PC-3 (cell line): ENCODE measurements at regions not wholly inside any gene's neighbourhood (a gene's known extent, or its start where the extent isn't known, plus 50 kb on each side); places are given as distances from the start of the nearest gene placed in this dataset.

Source experiments
- ATAC-seq: fragments of 200-7000 bp; cut with Tn5 transposase; 2 replicates; pipeline ENCODE4 v1.9.1; 2020; ENCODE audit warnings: mild to moderate bottlenecking, moderate library complexity
- BruUV-seq: library from RNA; stranded (reverse); fragments of 400-500 nt; replicated peaks from 2 replicates; lab custom pipeline; 2021; lab: Mats Ljungman, UMichigan
- CTCF ChIA-PET: fragments of 300-600 bp; sonication (Branson Sonifier 250); formaldehyde crosslinking; loops from one replicate; lab custom pipeline; 2022; ENCODE audit warnings: antibody characterized with exemption; lab: Charles Lee
- POLR2A ChIA-PET: fragments of 300-600 bp; sonication (Branson Sonifier 250); formaldehyde crosslinking; loops from one replicate; lab custom pipeline; 2022; ENCODE audit warnings: antibody characterized with exemption; ENCODE audit not compliant: unreplicated experiment; lab: Charles Lee
- DNase-seq: peaks from one replicate; pipeline ENCODE4 v3.0.0-alpha.2; 2015
- H2AFZ ChIP-seq: fragments of 300-600 bp; sonication (generic); 2 replicates; pipeline ENCODE4 v1.6.0; 2016; ENCODE audit warnings: antibody characterized with exemption, low read length
- H3F3A ChIP-seq: fragments of 300-600 bp; sonication (generic); one replicate; pipeline ENCODE4 v1.6.0; 2017; ENCODE audit warnings: antibody characterized with exemption, low read length, control low read depth, mild to moderate bottlenecking; ENCODE audit not compliant: unreplicated experiment
- H3K27ac ChIP-seq: fragments of 300-600 bp; sonication (generic); 2 replicates; pipeline ENCODE4 v1.5.1; 2016; ENCODE audit warnings: mild to moderate bottlenecking, low read length
- H3K27me3 ChIP-seq: fragments of 300-600 bp; sonication (generic); 2 replicates; pipeline ENCODE4 v1.6.1; 2016; ENCODE audit warnings: low read length, mixed read lengths
- H3K36me3 ChIP-seq: fragments of 300-600 bp; sonication (generic); 2 replicates; pipeline ENCODE4 v1.6.1; 2016; ENCODE audit warnings: low read depth, mixed run types, low read length, mixed read lengths
- H3K4me1 ChIP-seq: fragments of 300-600 bp; sonication (generic); 2 replicates; pipeline ENCODE4 v1.5.1; 2016; ENCODE audit warnings: low read length; ENCODE audit not compliant: insufficient read depth
- H3K4me2 ChIP-seq: fragments of 300-600 bp; sonication (generic); 2 replicates; pipeline ENCODE4 v1.6.0; 2016; ENCODE audit warnings: low read length
- H3K4me3 ChIP-seq: fragments of 300-600 bp; sonication (generic); 2 replicates; pipeline ENCODE4 v1.5.1; 2016; ENCODE audit warnings: mild to moderate bottlenecking, low read length, mixed read lengths
- H3K79me2 ChIP-seq: fragments of 300-600 bp; sonication (generic); 2 replicates; pipeline ENCODE4 v1.6.1; 2017; ENCODE audit warnings: low read length, mixed read lengths
- H3K9ac ChIP-seq: fragments of 300-600 bp; sonication (generic); 2 replicates; pipeline ENCODE4 v1.6.0; 2016; ENCODE audit warnings: mild to moderate bottlenecking, low read length
- H3K9me2 ChIP-seq: fragments of 300-600 bp; sonication (generic); replicated peaks from 2 replicates; pipeline ENCODE4 v1.6.1; 2016; ENCODE audit warnings: mixed run types, low read length, mixed read lengths
- H3K9me3 ChIP-seq: fragments of 300-600 bp; sonication (generic); 2 replicates; pipeline ENCODE4 v1.6.1; 2016; ENCODE audit warnings: low read length, mixed read lengths
- H4K20me1 ChIP-seq: fragments of 300-600 bp; sonication (generic); 2 replicates; pipeline ENCODE4 v1.6.1; 2016; ENCODE audit warnings: low read length, mixed read lengths
- EZH2 ChIP-seq: fragments of 300-600 bp; sonication (generic); IDR thresholded peaks from one replicate; pipeline ENCODE4 v1.6.1; 2017; ENCODE audit warnings: antibody characterized with exemption, mild to moderate bottlenecking, low read length; ENCODE audit not compliant: unreplicated experiment
- EZH2phosphoT487 ChIP-seq: fragments of 300-600 bp; sonication (generic); IDR thresholded peaks from 2 replicates; pipeline ENCODE4 v1.6.1; 2018; ENCODE audit warnings: mild to moderate bottlenecking, antibody characterized with exemption, low read length, borderline replicate concordance
- intact Hi-C: fragments of 100-400 bp; cut with micrococcal nuclease; formaldehyde crosslinking; loops from 2 replicates; pipeline ENCODE4 v1.9.0; 2023
- TF ChIP-seq, protein P1 (sequence below): fragments of 300-600 bp; sonication (generic); conservative IDR thresholded peaks from 2 replicates; pipeline ENCODE4 v1.5.1; 2017; ENCODE audit warnings: antibody characterized with exemption, low read depth, mild to moderate bottlenecking, low read length

DNA sequence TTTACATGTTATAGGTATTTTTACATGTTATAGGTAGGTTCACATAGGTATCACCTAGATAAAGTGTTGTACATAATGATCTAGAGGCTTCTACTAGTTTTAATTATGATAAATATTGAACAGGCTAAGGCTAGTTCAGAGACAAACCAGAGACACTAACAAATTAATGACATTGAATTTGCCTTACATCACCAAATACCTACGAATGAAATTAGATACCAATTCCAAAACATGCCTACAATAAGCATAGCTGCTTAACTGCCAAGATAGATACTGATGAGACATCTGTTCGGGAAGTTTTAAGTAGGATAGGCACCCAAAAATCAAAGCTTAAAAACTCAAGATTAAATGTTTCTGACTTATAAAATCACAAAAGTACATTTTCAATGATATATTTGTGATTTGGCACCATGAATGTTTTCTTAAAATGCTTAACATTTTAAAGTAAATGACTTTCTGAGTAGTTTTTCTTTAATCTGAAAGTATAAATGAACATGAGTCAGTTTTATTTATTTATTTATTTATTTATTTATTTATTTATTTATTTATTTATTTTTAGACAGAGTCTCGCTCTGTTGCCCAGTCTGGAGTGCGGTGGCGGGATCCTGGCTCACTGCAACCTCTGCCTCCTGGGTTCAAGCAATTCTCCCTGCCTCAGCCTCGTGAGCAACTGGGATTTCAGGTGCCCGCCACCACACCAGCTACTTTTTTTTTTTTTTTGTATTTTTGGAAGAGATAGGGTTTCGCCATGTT lies 703.1 kb upstream of the ARRDC3 start:
- no TSS peak for BruUV-seq
- Histone ChIP-seq H3K9me3 (no peaks in the 10 kb centered on the region), H3K79me2 (no peaks in the 10 kb centered on the region), H3K4me2 (no peak overlapping the region), H3K9me2 (no peaks in the 10 kb centered on the region), H2AFZ (no peak overlapping the region), H3K36me3 (no peaks in the 10 kb centered on the region), H3K27me3 (no peaks in the 10 kb centered on the region), H3K9ac (no peak overlapping the region), H4K20me1 (no peaks in the 10 kb centered on the region), H3F3A (no peaks in the 10 kb centered on the region), H3K27ac (no peak overlapping the region), H3K4me3 (no peak overlapping the region), H3K4me1 (no peaks in the 10 kb centered on the region)
- DNase-seq (no peak), ATAC-seq (no peak)
- POLR2A ChIA-PET, result interaction anchor here (0.5 kb wide), 1 partner anchor 25 kb away, joined by 3 read pairs; no protein-coding TSS in a partner anchor
- TF ChIP-seq EZH2 (no peak), EZH2phosphoT487 (no peak)
- TF ChIP-seq, protein P1, sequence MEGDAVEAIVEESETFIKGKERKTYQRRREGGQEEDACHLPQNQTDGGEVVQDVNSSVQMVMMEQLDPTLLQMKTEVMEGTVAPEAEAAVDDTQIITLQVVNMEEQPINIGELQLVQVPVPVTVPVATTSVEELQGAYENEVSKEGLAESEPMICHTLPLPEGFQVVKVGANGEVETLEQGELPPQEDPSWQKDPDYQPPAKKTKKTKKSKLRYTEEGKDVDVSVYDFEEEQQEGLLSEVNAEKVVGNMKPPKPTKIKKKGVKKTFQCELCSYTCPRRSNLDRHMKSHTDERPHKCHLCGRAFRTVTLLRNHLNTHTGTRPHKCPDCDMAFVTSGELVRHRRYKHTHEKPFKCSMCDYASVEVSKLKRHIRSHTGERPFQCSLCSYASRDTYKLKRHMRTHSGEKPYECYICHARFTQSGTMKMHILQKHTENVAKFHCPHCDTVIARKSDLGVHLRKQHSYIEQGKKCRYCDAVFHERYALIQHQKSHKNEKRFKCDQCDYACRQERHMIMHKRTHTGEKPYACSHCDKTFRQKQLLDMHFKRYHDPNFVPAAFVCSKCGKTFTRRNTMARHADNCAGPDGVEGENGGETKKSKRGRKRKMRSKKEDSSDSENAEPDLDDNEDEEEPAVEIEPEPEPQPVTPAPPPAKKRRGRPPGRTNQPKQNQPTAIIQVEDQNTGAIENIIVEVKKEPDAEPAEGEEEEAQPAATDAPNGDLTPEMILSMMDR, result no peak
- CTCF ChIA-PET, result no interaction called here
- intact Hi-C loops, result no loop called here

DNA sequence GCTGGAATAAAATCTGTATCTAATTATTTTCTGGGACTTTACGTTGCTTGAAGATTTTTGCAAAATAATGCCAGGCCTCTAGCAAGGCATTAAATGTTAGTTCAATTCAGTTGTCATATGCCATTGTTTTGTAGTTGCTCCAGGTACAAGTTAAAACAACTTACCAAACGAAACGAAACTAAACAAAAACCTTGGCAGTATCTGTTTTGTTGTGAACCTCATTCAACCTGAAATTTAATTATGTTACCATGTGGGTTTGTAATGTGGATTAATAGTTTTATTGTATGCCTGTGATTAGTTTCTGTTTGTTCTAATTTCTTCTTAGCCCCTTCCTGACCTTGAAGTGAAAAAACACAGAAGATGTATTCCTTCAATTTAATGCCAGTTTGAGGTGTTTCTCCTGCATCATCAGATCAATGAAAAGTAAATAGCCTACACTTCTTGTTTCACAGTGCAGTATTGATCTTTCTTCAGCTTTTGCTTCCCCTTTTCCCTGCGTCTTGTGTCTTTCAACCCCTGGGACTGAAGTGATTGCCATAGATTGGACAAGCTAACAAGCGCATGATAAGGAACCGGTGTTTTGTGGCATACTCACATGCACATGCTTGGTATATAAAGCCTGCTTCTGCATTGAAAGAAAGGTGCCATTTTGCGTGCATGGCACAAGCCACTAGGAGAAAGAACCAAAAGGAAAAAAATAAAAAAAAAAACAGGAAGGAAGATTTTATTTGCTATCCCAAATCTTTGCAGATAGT lies 699.0 kb upstream of the ARRDC3 start:
- Histone ChIP-seq H4K20me1 (no peaks in the 10 kb centered on the region), H3K4me2 (peak overlapping the region; percentile 38), H3K79me2 (no peaks in the 10 kb centered on the region), H3K4me1 (no peaks in the 10 kb centered on the region), H3K9me3 (no peaks in the 10 kb centered on the region), H3K9ac (no peak overlapping the region), H3F3A (no peaks in the 10 kb centered on the region), H3K36me3 (no peaks in the 10 kb centered on the region), H3K4me3 (no peak overlapping the region), H3K9me2 (no peaks in the 10 kb centered on the region), H3K27me3 (no peaks in the 10 kb centered on the region), H2AFZ (no peak overlapping the region), H3K27ac (no peak overlapping the region)
- BruUV-seq, result no TSS peak
- DNase-seq (no peak), ATAC-seq (no peak)
- intact Hi-C loops, result no loop called here
- TF ChIP-seq EZH2phosphoT487 (no peak), EZH2 (no peak)
- TF ChIP-seq, protein P1, result no peak
- ChIA-PET CTCF (no interaction called here), POLR2A (no interaction called here)

DNA sequence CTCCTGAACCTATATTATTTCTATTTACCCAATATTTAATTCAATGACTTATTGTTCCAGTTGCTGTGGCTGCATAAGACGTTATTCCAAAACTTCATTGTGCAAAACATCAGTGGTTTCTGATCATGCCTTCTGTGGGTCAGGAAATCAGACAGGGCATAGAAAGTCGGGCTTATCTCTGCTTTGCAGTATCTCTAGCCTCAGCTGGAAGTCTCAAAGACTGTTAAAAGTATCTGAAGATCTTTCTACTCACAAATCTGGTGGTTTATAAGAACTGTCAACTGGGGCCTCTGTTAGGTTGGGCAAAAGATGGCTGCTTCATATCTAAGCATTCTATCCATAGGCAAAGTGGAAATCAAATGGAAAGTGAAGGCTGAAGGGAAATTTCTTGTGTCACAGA lies 687.7 kb upstream of the ARRDC3 start:
- no TSS peak for BruUV-seq
- Histone ChIP-seq H3K27ac (no peak overlapping the region), H3K79me2 (no peaks in the 10 kb centered on the region), H3K9ac (no peak overlapping the region), H3K4me2 (no peak overlapping the region), H3K36me3 (no peaks in the 10 kb centered on the region), H3K27me3 (no peaks in the 10 kb centered on the region), H3K9me2 (no peaks in the 10 kb centered on the region), H3F3A (no peaks in the 10 kb centered on the region), H2AFZ (no peak overlapping the region), H3K4me1 (no peaks in the 10 kb centered on the region), H3K9me3 (no peaks in the 10 kb centered on the region), H3K4me3 (no peak overlapping the region), H4K20me1 (no peaks in the 10 kb centered on the region)
- ChIA-PET POLR2A (no interaction called here), CTCF (no interaction called here)
- intact Hi-C loops, result no loop called here
- no peak for DNase-seq
- ATAC-seq, result no peak
- TF ChIP-seq EZH2phosphoT487 (no peak), EZH2 (no peak)
- TF ChIP-seq, protein P1, result no peak
